HG03575 (cell line): ENCODE measurements at regions not wholly inside any gene's neighbourhood (a gene's known extent, or its start where the extent isn't known, plus 50 kb on each side); places are given as distances from the start of the nearest gene placed in this dataset.
"Not testable (repeated sequence)": the region's sequence is repeated elsewhere in the genome, so short reads cannot be mapped to it uniquely, and the experiment has no call there.

Source experiments
- ATAC-seq: cut with Tn5 transposase; IDR thresholded peaks from one replicate; pipeline ENCODE4 v1.9.1; 2021; ENCODE audit not compliant: unreplicated experiment, insufficient number of reproducible peaks, low FRiP score; ENCODE audit errors: extremely low read depth

- ATAC-seq: no peak
Measured at GRCh38 chr6:141183368-141183767, 949.4 kb upstream of the GJE1 start.

GRCh38 chr6:141175458-141175857 is 957.3 kb upstream of the GJE1 start:
- ATAC-seq: not testable (repeated sequence)

GRCh38 chr6:141174932-141175331 is 957.8 kb upstream of the GJE1 start:
- ATAC-seq: no peak

- no peak for ATAC-seq
Measured at GRCh38 chr6:141173529-141173928, 959.2 kb upstream of the GJE1 start.

- no peak for ATAC-seq
Measured at GRCh38 chr6:141169419-141169818, 963.3 kb upstream of the GJE1 start.

- ATAC-seq: no peak
Measured at GRCh38 chr6:141167945-141168344, 964.8 kb upstream of the GJE1 start.

- no peak for ATAC-seq
Measured at GRCh38 chr6:141165002-141165665, 967.6 kb upstream of the GJE1 start.

- no peak for ATAC-seq
Measured at GRCh38 chr6:141164042-141164743, 968.5 kb upstream of the GJE1 start.

GRCh38 chr6:141163107-141163506 is 969.6 kb upstream of the GJE1 start:
- no peak for ATAC-seq

- no peak for ATAC-seq
Measured at GRCh38 chr6:141158740-141159139, 974.0 kb upstream of the GJE1 start.

GRCh38 chr6:141153563-141153962 is 979.2 kb upstream of the GJE1 start:
- no peak for ATAC-seq

- ATAC-seq: no peak
Measured at GRCh38 chr6:141152951-141153350, 979.8 kb upstream of the GJE1 start.

- ATAC-seq: no peak
Measured at GRCh38 chr6:141151710-141152417, 980.9 kb upstream of the GJE1 start.

GRCh38 chr6:141141870-141142269 is 990.9 kb upstream of the GJE1 start:
- no peak for ATAC-seq

GRCh38 chr6:141140905-141141304 is 991.8 kb upstream of the GJE1 start:
- ATAC-seq: no peak

GRCh38 chr6:141139461-141139860 is 993.3 kb upstream of the GJE1 start:
- ATAC-seq: no peak

- ATAC-seq: no peak
Measured at GRCh38 chr6:141134723-141135122, 998.0 kb upstream of the GJE1 start.

GRCh38 chr6:141133836-141134235 is 998.9 kb upstream of the GJE1 start:
- no peak for ATAC-seq

GRCh38 chr6:141133346-141133745 is 999.4 kb upstream of the GJE1 start:
- no peak for ATAC-seq

GRCh38 chr6:141131616-141132015 is 1001.1 kb upstream of the GJE1 start:
- ATAC-seq: no peak
